ENCODE measurements at regions not wholly inside any gene's neighbourhood (a gene's known extent, or its start where the extent isn't known, plus 50 kb on each side); places are given as distances from the start of the nearest gene placed in this dataset.

DNA sequence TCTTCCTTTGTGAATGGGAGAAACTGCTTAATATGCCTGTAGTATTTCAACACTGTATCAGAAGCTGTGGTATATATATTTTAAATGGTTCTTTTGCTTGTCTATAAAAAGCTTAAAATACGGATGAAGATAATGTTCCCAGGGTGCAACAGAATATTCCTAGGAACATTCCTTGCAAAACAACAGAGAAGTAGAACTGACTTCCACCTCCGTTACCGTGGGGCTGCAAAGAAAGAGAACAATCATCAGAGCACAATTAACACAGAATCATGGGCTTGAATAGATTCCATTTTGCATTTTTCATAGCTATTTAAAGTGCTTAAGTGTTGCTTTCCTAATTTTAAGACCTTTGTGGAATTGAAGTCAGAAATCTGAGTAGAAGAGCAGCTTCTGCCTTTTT is 1227.7 kb downstream of the EFNB2 start:
- TF ChIP-seq POLR2AphosphoS5 (IDR thresholded peaks at IDR 0.05; ENCODE audit: low read depth) (no peak), EZH2 (IDR thresholded peaks at IDR 0.05; ENCODE audit: low read depth, unreplicated experiment) (no peak), ZNF331 (CRISPR knock-in tag; IDR thresholded peaks at IDR 0.05; ENCODE audit: low read depth) (no peak), STAT1 (IDR thresholded peaks at IDR 0.05; ENCODE audit: unreplicated experiment) (no peak), EZH2phosphoT487 (IDR thresholded peaks at IDR 0.05; ENCODE audit: unreplicated experiment) (no peak), NANOG (IDR thresholded peaks at IDR 0.05; ENCODE audit: borderline replicate concordance) (no peak), ZNF114 (CRISPR knock-in tag; IDR thresholded peaks at IDR 0.05) (no peak)
- TF ChIP-seq, protein P1, sequence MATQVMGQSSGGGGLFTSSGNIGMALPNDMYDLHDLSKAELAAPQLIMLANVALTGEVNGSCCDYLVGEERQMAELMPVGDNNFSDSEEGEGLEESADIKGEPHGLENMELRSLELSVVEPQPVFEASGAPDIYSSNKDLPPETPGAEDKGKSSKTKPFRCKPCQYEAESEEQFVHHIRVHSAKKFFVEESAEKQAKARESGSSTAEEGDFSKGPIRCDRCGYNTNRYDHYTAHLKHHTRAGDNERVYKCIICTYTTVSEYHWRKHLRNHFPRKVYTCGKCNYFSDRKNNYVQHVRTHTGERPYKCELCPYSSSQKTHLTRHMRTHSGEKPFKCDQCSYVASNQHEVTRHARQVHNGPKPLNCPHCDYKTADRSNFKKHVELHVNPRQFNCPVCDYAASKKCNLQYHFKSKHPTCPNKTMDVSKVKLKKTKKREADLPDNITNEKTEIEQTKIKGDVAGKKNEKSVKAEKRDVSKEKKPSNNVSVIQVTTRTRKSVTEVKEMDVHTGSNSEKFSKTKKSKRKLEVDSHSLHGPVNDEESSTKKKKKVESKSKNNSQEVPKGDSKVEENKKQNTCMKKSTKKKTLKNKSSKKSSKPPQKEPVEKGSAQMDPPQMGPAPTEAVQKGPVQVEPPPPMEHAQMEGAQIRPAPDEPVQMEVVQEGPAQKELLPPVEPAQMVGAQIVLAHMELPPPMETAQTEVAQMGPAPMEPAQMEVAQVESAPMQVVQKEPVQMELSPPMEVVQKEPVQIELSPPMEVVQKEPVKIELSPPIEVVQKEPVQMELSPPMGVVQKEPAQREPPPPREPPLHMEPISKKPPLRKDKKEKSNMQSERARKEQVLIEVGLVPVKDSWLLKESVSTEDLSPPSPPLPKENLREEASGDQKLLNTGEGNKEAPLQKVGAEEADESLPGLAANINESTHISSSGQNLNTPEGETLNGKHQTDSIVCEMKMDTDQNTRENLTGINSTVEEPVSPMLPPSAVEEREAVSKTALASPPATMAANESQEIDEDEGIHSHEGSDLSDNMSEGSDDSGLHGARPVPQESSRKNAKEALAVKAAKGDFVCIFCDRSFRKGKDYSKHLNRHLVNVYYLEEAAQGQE (IDR thresholded peaks at IDR 0.05; ENCODE audit: unreplicated experiment) = no peak
- TF ChIP-seq, protein P2, sequence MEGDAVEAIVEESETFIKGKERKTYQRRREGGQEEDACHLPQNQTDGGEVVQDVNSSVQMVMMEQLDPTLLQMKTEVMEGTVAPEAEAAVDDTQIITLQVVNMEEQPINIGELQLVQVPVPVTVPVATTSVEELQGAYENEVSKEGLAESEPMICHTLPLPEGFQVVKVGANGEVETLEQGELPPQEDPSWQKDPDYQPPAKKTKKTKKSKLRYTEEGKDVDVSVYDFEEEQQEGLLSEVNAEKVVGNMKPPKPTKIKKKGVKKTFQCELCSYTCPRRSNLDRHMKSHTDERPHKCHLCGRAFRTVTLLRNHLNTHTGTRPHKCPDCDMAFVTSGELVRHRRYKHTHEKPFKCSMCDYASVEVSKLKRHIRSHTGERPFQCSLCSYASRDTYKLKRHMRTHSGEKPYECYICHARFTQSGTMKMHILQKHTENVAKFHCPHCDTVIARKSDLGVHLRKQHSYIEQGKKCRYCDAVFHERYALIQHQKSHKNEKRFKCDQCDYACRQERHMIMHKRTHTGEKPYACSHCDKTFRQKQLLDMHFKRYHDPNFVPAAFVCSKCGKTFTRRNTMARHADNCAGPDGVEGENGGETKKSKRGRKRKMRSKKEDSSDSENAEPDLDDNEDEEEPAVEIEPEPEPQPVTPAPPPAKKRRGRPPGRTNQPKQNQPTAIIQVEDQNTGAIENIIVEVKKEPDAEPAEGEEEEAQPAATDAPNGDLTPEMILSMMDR (conservative IDR thresholded peaks at IDR 0.05; ENCODE audit: low read depth in 2 of 2) = no peak
- TF ChIP-seq, protein P3, sequence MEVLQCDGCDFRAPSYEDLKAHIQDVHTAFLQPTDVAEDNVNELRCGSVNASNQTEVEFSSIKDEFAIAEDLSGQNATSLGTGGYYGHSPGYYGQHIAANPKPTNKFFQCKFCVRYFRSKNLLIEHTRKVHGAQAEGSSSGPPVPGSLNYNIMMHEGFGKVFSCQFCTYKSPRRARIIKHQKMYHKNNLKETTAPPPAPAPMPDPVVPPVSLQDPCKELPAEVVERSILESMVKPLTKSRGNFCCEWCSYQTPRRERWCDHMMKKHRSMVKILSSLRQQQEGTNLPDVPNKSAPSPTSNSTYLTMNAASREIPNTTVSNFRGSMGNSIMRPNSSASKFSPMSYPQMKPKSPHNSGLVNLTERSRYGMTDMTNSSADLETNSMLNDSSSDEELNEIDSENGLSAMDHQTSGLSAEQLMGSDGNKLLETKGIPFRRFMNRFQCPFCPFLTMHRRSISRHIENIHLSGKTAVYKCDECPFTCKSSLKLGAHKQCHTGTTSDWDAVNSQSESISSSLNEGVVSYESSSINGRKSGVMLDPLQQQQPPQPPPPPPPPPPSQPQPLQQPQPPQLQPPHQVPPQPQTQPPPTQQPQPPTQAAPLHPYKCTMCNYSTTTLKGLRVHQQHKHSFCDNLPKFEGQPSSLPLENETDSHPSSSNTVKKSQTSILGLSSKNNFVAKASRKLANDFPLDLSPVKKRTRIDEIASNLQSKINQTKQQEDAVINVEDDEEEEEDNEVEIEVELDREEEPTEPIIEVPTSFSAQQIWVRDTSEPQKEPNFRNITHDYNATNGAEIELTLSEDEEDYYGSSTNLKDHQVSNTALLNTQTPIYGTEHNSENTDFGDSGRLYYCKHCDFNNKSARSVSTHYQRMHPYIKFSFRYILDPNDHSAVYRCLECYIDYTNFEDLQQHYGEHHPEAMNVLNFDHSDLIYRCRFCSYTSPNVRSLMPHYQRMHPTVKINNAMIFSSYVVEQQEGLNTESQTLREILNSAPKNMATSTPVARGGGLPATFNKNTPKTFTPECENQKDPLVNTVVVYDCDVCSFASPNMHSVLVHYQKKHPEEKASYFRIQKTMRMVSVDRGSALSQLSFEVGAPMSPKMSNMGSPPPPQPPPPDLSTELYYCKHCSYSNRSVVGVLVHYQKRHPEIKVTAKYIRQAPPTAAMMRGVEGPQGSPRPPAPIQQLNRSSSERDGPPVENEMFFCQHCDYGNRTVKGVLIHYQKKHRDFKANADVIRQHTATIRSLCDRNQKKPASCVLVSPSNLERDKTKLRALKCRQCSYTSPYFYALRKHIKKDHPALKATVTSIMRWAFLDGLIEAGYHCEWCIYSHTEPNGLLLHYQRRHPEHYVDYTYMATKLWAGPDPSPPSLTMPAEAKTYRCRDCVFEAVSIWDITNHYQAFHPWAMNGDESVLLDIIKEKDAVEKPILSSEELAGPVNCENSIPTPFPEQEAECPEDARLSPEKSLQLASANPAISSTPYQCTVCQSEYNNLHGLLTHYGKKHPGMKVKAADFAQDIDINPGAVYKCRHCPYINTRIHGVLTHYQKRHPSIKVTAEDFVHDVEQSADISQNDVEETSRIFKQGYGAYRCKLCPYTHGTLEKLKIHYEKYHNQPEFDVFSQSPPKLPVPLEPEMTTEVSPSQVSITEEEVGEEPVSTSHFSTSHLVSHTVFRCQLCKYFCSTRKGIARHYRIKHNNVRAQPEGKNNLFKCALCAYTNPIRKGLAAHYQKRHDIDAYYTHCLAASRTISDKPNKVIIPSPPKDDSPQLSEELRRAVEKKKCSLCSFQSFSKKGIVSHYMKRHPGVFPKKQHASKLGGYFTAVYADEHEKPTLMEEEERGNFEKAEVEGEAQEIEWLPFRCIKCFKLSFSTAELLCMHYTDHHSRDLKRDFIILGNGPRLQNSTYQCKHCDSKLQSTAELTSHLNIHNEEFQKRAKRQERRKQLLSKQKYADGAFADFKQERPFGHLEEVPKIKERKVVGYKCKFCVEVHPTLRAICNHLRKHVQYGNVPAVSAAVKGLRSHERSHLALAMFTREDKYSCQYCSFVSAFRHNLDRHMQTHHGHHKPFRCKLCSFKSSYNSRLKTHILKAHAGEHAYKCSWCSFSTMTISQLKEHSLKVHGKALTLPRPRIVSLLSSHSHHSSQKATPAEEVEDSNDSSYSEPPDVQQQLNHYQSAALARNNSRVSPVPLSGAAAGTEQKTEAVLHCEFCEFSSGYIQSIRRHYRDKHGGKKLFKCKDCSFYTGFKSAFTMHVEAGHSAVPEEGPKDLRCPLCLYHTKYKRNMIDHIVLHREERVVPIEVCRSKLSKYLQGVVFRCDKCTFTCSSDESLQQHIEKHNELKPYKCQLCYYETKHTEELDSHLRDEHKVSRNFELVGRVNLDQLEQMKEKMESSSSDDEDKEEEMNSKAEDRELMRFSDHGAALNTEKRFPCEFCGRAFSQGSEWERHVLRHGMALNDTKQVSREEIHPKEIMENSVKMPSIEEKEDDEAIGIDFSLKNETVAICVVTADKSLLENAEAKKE (CRISPR knock-in tag; IDR thresholded peaks at IDR 0.05) = no peak
- no peak for DNase-seq (ENCODE audit: low spot score)
- Histone ChIP-seq H3K4me2 (no peak overlapping the region), H3K4me3 (no peak overlapping the region), H3K79me2 (replicated peaks; ENCODE audit: insufficient read depth) (no peaks in the 10 kb centered on the region), H3F3A (replicated peaks; ENCODE audit: low read depth) (no peaks in the 10 kb centered on the region), H3K36me3 (ENCODE audit: insufficient read depth) (no peaks in the 10 kb centered on the region), H2AFZ (no peak overlapping the region), H4K20me1 (replicated peaks; ENCODE audit: insufficient read depth) (no peaks in the 10 kb centered on the region), H3K9me2 (ENCODE audit: insufficient read depth) (peaks cover 23% of the 10 kb centered on the region; the same call in 1 of the 2 replicates), H3K27ac (ENCODE audit: low read depth) (no peak overlapping the region), H3K4me1 (ENCODE audit: insufficient read depth) (no peaks in the 10 kb centered on the region), H3K27me3 (ENCODE audit: insufficient read depth) (no peaks in the 10 kb centered on the region)
- Mint-ChIP-seq H3K9me3 (no peaks in the 10 kb centered on the region), H3K36me3 (ENCODE audit: low read depth) (no peaks in the 10 kb centered on the region), H3K4me1 (no peaks in the 10 kb centered on the region), H3K27ac (no peak overlapping the region), H3K27me3 (ENCODE audit: insufficient read depth, low read depth, poor library complexity) (no peaks in the 10 kb centered on the region), H3K4me3 (no peak overlapping the region)
- ATAC-seq = no peak

Measured in GM23338 (cell line).